SK-N-SH (cell line): ENCODE measurements at regions not wholly inside any gene's neighbourhood (a gene's known extent, or its start where the extent isn't known, plus 50 kb on each side); places are given as distances from the start of the nearest gene placed in this dataset.

Experiments used
- CTCF ChIA-PET: fragments of 300-600, 350-600 bp; formaldehyde crosslinking; extraction: SDS; loops from one replicate; lab custom pipeline; 2021; lab: Yijun Ruan, JAX
- POLR2A ChIA-PET: fragments of 350-600 bp; sonication (Branson Sonifier 250); formaldehyde crosslinking; extraction: SDS; loops from one replicate; lab custom pipeline; 2020; ENCODE audit warnings: antibody characterized with exemption, inconsistent platforms; lab: Yijun Ruan, JAX
- DNase-seq: peaks from one replicate; pipeline ENCODE4 v3.0.0; 2012
- H2AFZ ChIP-seq: fragments of 200-600 bp; sonication (generic); 2 replicates; pipeline ENCODE4 v1.8.1; 2016; ENCODE audit warnings: antibody characterized with exemption, mild to moderate bottlenecking, low read depth
- H3F3A ChIP-seq: fragments of 200-600 bp; sonication (generic); replicated peaks from 2 replicates; pipeline ENCODE3; 2016; ENCODE audit warnings: antibody characterized with exemption, mild to moderate bottlenecking; ENCODE audit not compliant: insufficient read depth
- H3K27ac ChIP-seq, 2 experiments: fragments of 200-500 bp in 1 of 2; fragments of 200-600 bp in 1 of 2; sonication (Bioruptor generic) in 1 of 2; sonication (generic), shearing (Covaris generic) in 1 of 2; 2 replicates each; pipeline versions ENCODE4 v1.5.1 to v1.6.1; 2014 to 2016; ENCODE audit warnings: low read depth in 2 of 2, inconsistent platforms in 1 of 2, low read length in 1 of 2, mild to moderate bottlenecking in 1 of 2, mixed read lengths in 1 of 2
- H3K27me3 ChIP-seq: fragments of 200-600 bp; sonication (generic), shearing (Covaris generic); 2 replicates; pipeline ENCODE4 v1.6.1; 2016; ENCODE audit warnings: mixed run types; ENCODE audit not compliant: insufficient read depth
- H3K36me3 ChIP-seq, 2 experiments: fragments of 200-500 bp in 1 of 2; fragments of 200-600 bp in 1 of 2; sonication (Bioruptor generic) in 1 of 2; sonication (generic) in 1 of 2; replicated peaks in 1 of 2; 2 replicates each; pipeline versions ENCODE3 to v1.5.1; 2014 to 2016; ENCODE audit warnings: low read length in 1 of 2, mild to moderate bottlenecking in 1 of 2; ENCODE audit not compliant: insufficient read depth in 2 of 2, control insufficient read depth in 1 of 2
- H3K4me1 ChIP-seq, 2 experiments: fragments of 200-500 bp in 1 of 2; fragments of 200-600 bp in 1 of 2; sonication (Bioruptor generic) in 1 of 2; sonication (generic), shearing (Covaris generic) in 1 of 2; 2 replicates each; pipeline versions ENCODE4 v1.5.1 to v1.6.1; 2014 to 2016; ENCODE audit warnings: low read depth in 1 of 2, low read length in 1 of 2, mixed run types in 1 of 2; ENCODE audit not compliant: insufficient read depth in 2 of 2, control insufficient read depth in 1 of 2
- H3K4me2 ChIP-seq: fragments of 200-600 bp; sonication (generic), shearing (Covaris generic); 2 replicates; pipeline ENCODE4 v1.6.1; 2017; ENCODE audit warnings: mixed run types
- H3K4me3 ChIP-seq, 2 experiments: fragments of 200-500 bp in 1 of 2; fragments of 200-600 bp in 1 of 2; sonication (Bioruptor generic) in 1 of 2; sonication (generic), shearing (Covaris generic) in 1 of 2; 2 replicates each; pipeline versions ENCODE4 v1.5.1 to v1.8.1; 2014 to 2016; ENCODE audit warnings: low read depth in 2 of 2, inconsistent platforms in 1 of 2, low read length in 1 of 2, mild to moderate bottlenecking in 1 of 2, mixed read lengths in 1 of 2, moderate library complexity in 1 of 2
- H3K79me2 ChIP-seq: fragments of 200-600 bp; sonication (generic); 2 replicates; pipeline ENCODE4 v1.8.1; 2017; ENCODE audit warnings: mild to moderate bottlenecking; ENCODE audit not compliant: insufficient read depth
- H3K9ac ChIP-seq: fragments of 200-600 bp; sonication (generic); 2 replicates; pipeline ENCODE4 v1.6.1; 2017; ENCODE audit warnings: mixed run types
- H3K9me2 ChIP-seq: fragments of 200-600 bp; sonication (generic); 2 replicates; pipeline ENCODE4 v1.6.1; 2017; ENCODE audit warnings: mixed run types
- H3K9me3 ChIP-seq: fragments of 200-600 bp; sonication (generic); 2 replicates; pipeline ENCODE4 v1.6.1; 2017; ENCODE audit warnings: mixed run types, mild to moderate bottlenecking, moderate library complexity
- H4K20me1 ChIP-seq: fragments of 200-600 bp; sonication (generic); 2 replicates; pipeline ENCODE4 v1.6.1; 2017; ENCODE audit warnings: mild to moderate bottlenecking, mixed run types; ENCODE audit not compliant: insufficient read depth
- CHD2 ChIP-seq: fragments of 150-350 bp; IDR thresholded peaks from 2 replicates; pipeline ENCODE4 v1.6.1; 2018; ENCODE audit warnings: low read length; ENCODE audit not compliant: partially characterized antibody
- ELF1 ChIP-seq: IDR thresholded peaks from 2 replicates; pipeline ENCODE4 v1.4.0; 2012
- EZH2phosphoT487 ChIP-seq: fragments of 200-600 bp; sonication (generic); IDR thresholded peaks from 2 replicates; pipeline ENCODE4 v1.6.1; 2017; ENCODE audit warnings: low read depth, mixed run types, mild to moderate bottlenecking, antibody characterized with exemption, moderate library complexity, borderline replicate concordance
- FOXJ3 ChIP-seq: sonication (generic); formaldehyde crosslinking; IDR thresholded peaks from 2 replicates; pipeline ENCODE4 v1.5.1; 2020; ENCODE audit warnings: mild to moderate bottlenecking, missing genetic modification reagents
- NRF1 ChIP-seq: IDR thresholded peaks from 2 replicates; pipeline ENCODE4 v1.6.1; 2012; ENCODE audit warnings: low read depth, mild to moderate bottlenecking, low read length
- POLR2AphosphoS5 ChIP-seq: IDR thresholded peaks from 2 replicates; pipeline ENCODE4 v1.6.1; 2012; ENCODE audit warnings: low read depth, low read length
- RFX5 ChIP-seq: IDR thresholded peaks from 2 replicates; pipeline ENCODE4 v1.6.1; 2012; ENCODE audit warnings: mild to moderate bottlenecking, improper control_type of control experiment, low read length
- RXRA ChIP-seq: IDR thresholded peaks from 2 replicates; pipeline ENCODE4 v1.4.0; 2012; ENCODE audit warnings: low read depth, mild to moderate bottlenecking, borderline replicate concordance
- SMC3 ChIP-seq: IDR thresholded peaks from 2 replicates; pipeline ENCODE4 v1.6.1; 2012; ENCODE audit warnings: low read depth, low read length, improper control_type of control experiment
- YY1 ChIP-seq: IDR thresholded peaks from 2 replicates; pipeline ENCODE4 v1.4.0; 2012; ENCODE audit warnings: low read depth, mild to moderate bottlenecking
- ZBTB33 ChIP-seq: IDR thresholded peaks from 2 replicates; pipeline ENCODE4 v1.4.0; 2012; ENCODE audit warnings: low read depth, borderline replicate concordance
- WGBS: methylation state at CpG from one replicate; pipeline ENCODE4 v1.1.6; 2017; ENCODE audit warnings: low lambda C conversion rate; 5-methylcytosine and 5-hydroxymethylcytosine counted together

- H3K9ac ChIP-seq = no peak overlapping the region
- peaks cover 14% of the 10 kb centered on the region for H3F3A ChIP-seq
- WGBS = 48% methylated on average over 1 of the region's 1 CpG
- peaks cover 0 to 11% of the 10 kb centered on the region in 2 experiments; a peak in 1 of 4 replicates for H3K4me1 ChIP-seq
- H3K27me3 ChIP-seq = no peaks in the 10 kb centered on the region
- POLR2A ChIA-PET = no interaction called here
- H3K36me3 ChIP-seq = no peaks in the 10 kb centered on the region
- no peaks in the 10 kb centered on the region for H3K9me2 ChIP-seq
- CTCF ChIA-PET = no interaction called here
- H4K20me1 ChIP-seq = no peaks in the 10 kb centered on the region
- no peak overlapping the region for H3K27ac ChIP-seq
- H3K79me2 ChIP-seq = no peaks in the 10 kb centered on the region
- no peak overlapping the region for H2AFZ ChIP-seq
- no peak for DNase-seq
- TF ChIP-seq RXRA (no peak), ZBTB33 (no peak), CHD2 (no peak), ELF1 (no peak), FOXJ3 (CRISPR knock-in tag) (no peak), POLR2AphosphoS5 (no peak), NRF1 (no peak), EZH2phosphoT487 (no peak), YY1 (no peak), SMC3 (no peak), RFX5 (no peak)
- no peak overlapping the region for H3K4me2 ChIP-seq
- no peak overlapping the region for H3K4me3 ChIP-seq
- no peaks in the 10 kb centered on the region for H3K9me3 ChIP-seq
Measured at GRCh38 chr1:192758492-192758891, 50.3 kb upstream of the RGS2 start.
